Sigmoid colon (tissue), 6 donors: ENCODE measurements at regions not wholly inside any gene's neighbourhood (a gene's known extent, or its start where the extent isn't known, plus 50 kb on each side); places are given as distances from the start of the nearest gene placed in this dataset.
A peak's percentile ranks its signal among the peaks of the same experiment; 100 is the strongest.

ENCODE experiments used
- DNase-seq: peaks from one replicate; pipeline ENCODE4 v3.0.0-alpha.2; 2019
- H3K27ac ChIP-seq, 4 donors: fragments of 200-600 bp; sonication (generic); one replicate each; pipeline ENCODE4 v1.5.1; 2016 to 2019; ENCODE audit warnings: mild to moderate bottlenecking in 1 of 4
- H3K27me3 ChIP-seq, 3 donors: fragments of 200-600 bp; sonication (generic); one replicate each; pipeline ENCODE4 v1.5.1; 2019; ENCODE audit warnings: mild to moderate bottlenecking in 1 of 3
- H3K36me3 ChIP-seq, 4 donors: fragments of 200-600 bp; sonication (generic); one replicate each; pipeline ENCODE4 v1.5.1; 2016 to 2019
- H3K4me1 ChIP-seq, 4 donors: fragments of 200-600 bp; sonication (generic); one replicate each; pipeline ENCODE4 v1.5.1; 2017 to 2019
- H3K4me3 ChIP-seq, 4 donors: fragments of 200-600 bp; sonication (generic); one replicate each; pipeline ENCODE4 v1.5.1; 2017 to 2019; ENCODE audit warnings: mild to moderate bottlenecking in 2 of 4, moderate library complexity in 1 of 4
- H3K9me3 ChIP-seq, 4 donors: fragments of 200-600 bp in 3 of 4; sonication (generic) in 3 of 4; one replicate each; pipeline versions ENCODE4 v1.5.1 to v1.6.1; 2013 to 2019
- CTCF ChIP-seq, 4 experiments: fragments of 450-650 bp in 3 of 4; fragments of 200-600 bp in 1 of 4; IDR thresholded peaks; one replicate each; pipeline ENCODE4 v1.5.1; 2016 to 2019; ENCODE audit warnings: antibody characterized with exemption in 4 of 4, mild to moderate bottlenecking in 3 of 4, moderate library complexity in 2 of 4
- EP300 ChIP-seq, 4 donors: sonication (generic); formaldehyde crosslinking; IDR thresholded peaks; one replicate each; pipeline ENCODE4 v1.6.1; 2017; ENCODE audit warnings: antibody characterized with exemption in 4 of 4
- POLR2A ChIP-seq, 2 donors: fragments of 450-650 bp; IDR thresholded peaks; one replicate each; pipeline ENCODE4 v1.6.1; 2016; ENCODE audit warnings: antibody characterized with exemption in 2 of 2, mild to moderate bottlenecking in 2 of 2, moderate library complexity in 2 of 2
- POLR2AphosphoS5 ChIP-seq, 4 donors: sonication (generic); formaldehyde crosslinking; IDR thresholded peaks; one replicate each; pipeline ENCODE4 v1.6.1; 2017; ENCODE audit warnings: antibody characterized with exemption in 4 of 4
- WGBS, 2 donors: extraction: QIAGEN DNeasy Blood & Tissue Kit; methylation state at CpG; one replicate each; pipeline ENCODE4 v1.1.7; 2013; 5-methylcytosine and 5-hydroxymethylcytosine counted together
- intact Hi-C: fragments of 100-400 bp; cut with DNase I; formaldehyde crosslinking; loops from one replicate; pipeline ENCODE4 v1.15.1; 2023
- donor health status: healthy with polysubstance abuse.
- donor health status: healthy.

GRCh38 chr3:23685541-23686258 lies 120.1 kb upstream of the UBE2E1 start:
- no peak overlapping the region for H3K4me3 ChIP-seq
- H3K27ac ChIP-seq, result peak overlapping the region in 3 of 4 donors; percentile 8 to 60 (median 55)
- H3K27me3 ChIP-seq, result no peaks in the 10 kb centered on the region
- intact Hi-C loops, result loop anchor here (10.0 kb wide), 1 partner anchor 481 kb away; the partner anchor contains the start of gene UBE2E2
- peak; percentile 91 for DNase-seq
- TF ChIP-seq POLR2AphosphoS5 (IDR thresholded peaks at IDR 0.05) (peak in 3 of 4 donors; percentile 61 to 68 (median 62)), POLR2A (IDR thresholded peaks at IDR 0.05) (no peak), EP300 (IDR thresholded peaks at IDR 0.05) (peak in 1 of 4 donors; percentile 12), CTCF (IDR thresholded peaks at IDR 0.05) (no peak)
- H3K9me3 ChIP-seq, result peaks cover 0 to 5% (median 2%) of the 10 kb centered on the region in 4 donors
- WGBS, 2 donors, result 33 to 62% methylated on average over 9 of the region's 9 CpGs
- H3K4me1 ChIP-seq, result peaks cover 0 to 18% (median 16%) of the 10 kb centered on the region in 4 donors
- no peaks in the 10 kb centered on the region for H3K36me3 ChIP-seq

GRCh38 chr3:23686519-23686918 lies 119.2 kb upstream of the UBE2E1 start:
- peaks cover 0 to 5% (median 2%) of the 10 kb centered on the region in 4 donors for H3K9me3 ChIP-seq
- H3K27ac ChIP-seq, result peak overlapping the region in 1 of 4 donors; percentile 55
- H3K4me3 ChIP-seq, result no peak overlapping the region
- no peak for DNase-seq
- H3K27me3 ChIP-seq, result no peaks in the 10 kb centered on the region
- peaks cover 0 to 18% (median 16%) of the 10 kb centered on the region in 4 donors for H3K4me1 ChIP-seq
- 90 to 95% methylated on average over 3 of the region's 3 CpGs for WGBS, 2 donors
- intact Hi-C loops, result loop anchor here (10.0 kb wide), 1 partner anchor 482 kb away; the partner anchor contains the start of gene UBE2E2
- no peaks in the 10 kb centered on the region for H3K36me3 ChIP-seq
- TF ChIP-seq POLR2AphosphoS5 (IDR thresholded peaks at IDR 0.05), result no peak
- TF ChIP-seq EP300 (IDR thresholded peaks at IDR 0.05), result no peak
- no peak for TF ChIP-seq CTCF (IDR thresholded peaks at IDR 0.05)
- no peak for TF ChIP-seq POLR2A (IDR thresholded peaks at IDR 0.05)

- Histone ChIP-seq H3K4me1 (peaks cover 0 to 7% (median 6%) of the 10 kb centered on the region in 4 donors), H3K36me3 (no peaks in the 10 kb centered on the region), H3K9me3 (peaks cover 0 to 5% (median 2%) of the 10 kb centered on the region in 4 donors), H3K27ac (no peak overlapping the region), H3K27me3 (no peaks in the 10 kb centered on the region), H3K4me3 (no peak overlapping the region)
- WGBS, 2 donors, result 84 to 89% methylated on average over 5 of the region's 5 CpGs
- no peak for DNase-seq
- intact Hi-C loops, result no loop called here
- TF ChIP-seq POLR2AphosphoS5 (IDR thresholded peaks at IDR 0.05) (no peak), POLR2A (IDR thresholded peaks at IDR 0.05) (no peak), CTCF (IDR thresholded peaks at IDR 0.05) (no peak), EP300 (IDR thresholded peaks at IDR 0.05) (no peak)
Observed at GRCh38 chr3:23691357-23691895, 114.3 kb upstream of the UBE2E1 start.

- Histone ChIP-seq H3K9me3 (no peaks in the 10 kb centered on the region), H3K27ac (no peak overlapping the region), H3K27me3 (no peaks in the 10 kb centered on the region), H3K4me3 (no peak overlapping the region), H3K4me1 (no peaks in the 10 kb centered on the region), H3K36me3 (no peaks in the 10 kb centered on the region)
- TF ChIP-seq POLR2A (IDR thresholded peaks at IDR 0.05) (no peak), EP300 (IDR thresholded peaks at IDR 0.05) (no peak), CTCF (IDR thresholded peaks at IDR 0.05) (no peak), POLR2AphosphoS5 (IDR thresholded peaks at IDR 0.05) (no peak)
- DNase-seq, result no peak
- 10 to 64% methylated on average over 2 of the region's 2 CpGs for WGBS, 2 donors
- intact Hi-C loops, result no loop called here
Observed at GRCh38 chr3:23696842-23697241, 108.9 kb upstream of the UBE2E1 start.
